ENCODE measurements at regions not wholly inside any gene's neighbourhood (a gene's known extent, or its start where the extent isn't known, plus 50 kb on each side); places are given as distances from the start of the nearest gene placed in this dataset.

DNA sequence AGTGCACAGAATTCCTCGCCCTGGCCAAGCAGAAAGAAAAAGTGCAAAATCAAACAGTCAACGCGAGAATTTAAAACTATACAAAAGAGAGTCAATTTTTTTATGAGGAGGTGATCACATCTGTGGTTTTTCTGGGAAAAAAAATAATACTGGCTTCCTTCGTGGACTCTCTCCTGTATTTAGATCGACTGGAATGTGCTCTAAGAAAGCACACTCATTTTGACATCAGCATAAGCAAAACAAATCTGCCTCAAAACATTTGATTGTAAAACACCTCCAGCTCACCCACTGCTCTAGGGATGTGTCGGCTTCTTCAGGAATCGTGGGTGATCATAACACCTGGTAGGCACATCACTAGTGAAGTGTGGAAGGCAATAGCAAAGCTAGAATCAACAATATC lies 417.4 kb upstream of the FAT1 start:
- no peak overlapping the region for H3K9ac ChIP-seq (ENCODE audit: insufficient read depth, low read length, poor library complexity, severe bottlenecking)
- peaks cover 0 to 14% (median 2%) of the 10 kb centered on the region in 7 donors for H3K9me3 Mint-ChIP-seq
- no peak overlapping the region for H3K27ac Mint-ChIP-seq
- TF ChIP-seq, protein P1, sequence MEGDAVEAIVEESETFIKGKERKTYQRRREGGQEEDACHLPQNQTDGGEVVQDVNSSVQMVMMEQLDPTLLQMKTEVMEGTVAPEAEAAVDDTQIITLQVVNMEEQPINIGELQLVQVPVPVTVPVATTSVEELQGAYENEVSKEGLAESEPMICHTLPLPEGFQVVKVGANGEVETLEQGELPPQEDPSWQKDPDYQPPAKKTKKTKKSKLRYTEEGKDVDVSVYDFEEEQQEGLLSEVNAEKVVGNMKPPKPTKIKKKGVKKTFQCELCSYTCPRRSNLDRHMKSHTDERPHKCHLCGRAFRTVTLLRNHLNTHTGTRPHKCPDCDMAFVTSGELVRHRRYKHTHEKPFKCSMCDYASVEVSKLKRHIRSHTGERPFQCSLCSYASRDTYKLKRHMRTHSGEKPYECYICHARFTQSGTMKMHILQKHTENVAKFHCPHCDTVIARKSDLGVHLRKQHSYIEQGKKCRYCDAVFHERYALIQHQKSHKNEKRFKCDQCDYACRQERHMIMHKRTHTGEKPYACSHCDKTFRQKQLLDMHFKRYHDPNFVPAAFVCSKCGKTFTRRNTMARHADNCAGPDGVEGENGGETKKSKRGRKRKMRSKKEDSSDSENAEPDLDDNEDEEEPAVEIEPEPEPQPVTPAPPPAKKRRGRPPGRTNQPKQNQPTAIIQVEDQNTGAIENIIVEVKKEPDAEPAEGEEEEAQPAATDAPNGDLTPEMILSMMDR (IDR thresholded peaks at IDR 0.05), result no peak
- no peaks in the 10 kb centered on the region for H3K36me3 Mint-ChIP-seq
- H3K4me3 Mint-ChIP-seq, result no peak overlapping the region
- H3K9me3 ChIP-seq (replicated peaks in 1 of 2; ENCODE audit: control insufficient read depth in 1 of 2, insufficient read depth in 1 of 2, low read length in 2 of 2), result peaks cover 5 to 10% of the 10 kb centered on the region in 2 donors
- H3K79me2 ChIP-seq (ENCODE audit: insufficient read depth, low read length), result no peaks in the 10 kb centered on the region
- no CpG with 5 or more reads among the region's 7 CpGs for WGBS (ENCODE audit: insufficient coverage)
- no peaks in the 10 kb centered on the region for H3K27me3 ChIP-seq (ENCODE audit: control insufficient read depth in 2 of 2, insufficient read depth in 2 of 2, low read length in 2 of 2)
- intact Hi-C loops (cut with micrococcal nuclease), result no loop called here
- H3K36me3 ChIP-seq (replicated peaks in 1 of 2; ENCODE audit: control insufficient read depth in 1 of 2, insufficient read depth in 2 of 2, low read length in 2 of 2), result no peaks in the 10 kb centered on the region
- no peaks in the 10 kb centered on the region for H3K4me1 ChIP-seq (ENCODE audit: control insufficient read depth in 1 of 2, insufficient read depth in 2 of 2, low read length in 2 of 2)
- no peak for DNase-seq
- H2AFZ ChIP-seq (ENCODE audit: insufficient read depth, low read depth, low read length, poor library complexity, severe bottlenecking), result no peak overlapping the region
- no peaks in the 10 kb centered on the region for H3K27me3 Mint-ChIP-seq (ENCODE audit: low read depth in 3 of 3)
- H3K27ac ChIP-seq (ENCODE audit: low read depth in 1 of 2, low read length in 2 of 2), result no peak overlapping the region
- H3K4me1 Mint-ChIP-seq, result no peaks in the 10 kb centered on the region
- no peak overlapping the region for H3K4me2 ChIP-seq (replicated peaks; ENCODE audit: extremely low read depth, low read length, poor library complexity, severe bottlenecking)
- no peak overlapping the region for H3K4me3 ChIP-seq (replicated peaks in 1 of 3; ENCODE audit: low read depth in 2 of 3, low read length in 3 of 3)
- H4K20me1 ChIP-seq (ENCODE audit: insufficient read depth, low read length), result no peaks in the 10 kb centered on the region

DNA sequence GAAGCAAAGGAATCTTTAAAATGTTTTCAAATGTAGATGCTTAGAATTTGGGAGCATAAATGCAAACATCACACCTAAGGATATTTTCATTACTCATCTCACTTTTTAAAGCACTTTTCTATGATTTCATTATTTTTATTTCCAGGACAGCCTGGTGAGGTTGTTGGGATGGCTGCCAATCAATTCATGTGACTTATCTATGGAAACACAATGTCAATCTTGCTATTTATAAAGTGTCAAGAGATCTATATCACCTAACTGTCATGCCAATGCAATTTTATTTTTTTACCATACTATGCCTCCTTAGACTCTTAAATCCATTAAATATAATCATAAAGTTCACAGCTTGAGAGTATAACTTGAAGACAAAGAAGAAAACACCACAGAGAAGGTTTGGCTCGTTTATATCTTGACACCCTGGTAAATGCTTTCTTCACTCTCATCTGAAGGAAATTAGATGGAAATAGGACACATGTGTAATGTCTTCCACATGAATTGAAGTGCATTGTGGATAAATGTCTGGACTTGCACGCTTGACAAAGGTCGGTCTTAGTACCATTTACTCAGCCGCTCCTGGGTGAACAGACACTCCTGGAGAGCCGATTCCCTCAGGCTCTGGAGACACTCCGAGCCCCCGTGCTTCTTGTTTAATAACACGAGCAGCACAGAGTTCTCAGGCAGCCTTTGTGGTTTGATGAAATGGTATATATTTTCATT lies 425.7 kb upstream of the FAT1 start:
- no peak for DNase-seq
- no peaks in the 10 kb centered on the region for H4K20me1 ChIP-seq (ENCODE audit: insufficient read depth, low read length)
- H3K36me3 Mint-ChIP-seq, result no peaks in the 10 kb centered on the region
- no peaks in the 10 kb centered on the region for H3K4me1 ChIP-seq (ENCODE audit: control insufficient read depth in 1 of 2, insufficient read depth in 2 of 2, low read length in 2 of 2)
- H3K4me3 ChIP-seq (replicated peaks in 1 of 3; ENCODE audit: low read depth in 2 of 3, low read length in 3 of 3), result no peak overlapping the region
- no peak overlapping the region for H3K4me3 Mint-ChIP-seq
- H2AFZ ChIP-seq (ENCODE audit: insufficient read depth, low read depth, low read length, poor library complexity, severe bottlenecking), result no peak overlapping the region
- H3K9me3 Mint-ChIP-seq, result peaks cover 0 to 8% (median 3%) of the 10 kb centered on the region in 7 donors
- H3K27me3 ChIP-seq (ENCODE audit: control insufficient read depth in 2 of 2, insufficient read depth in 2 of 2, low read length in 2 of 2), result no peaks in the 10 kb centered on the region
- 93% methylated on average over 3 of the region's 8 CpGs for WGBS (ENCODE audit: insufficient coverage)
- H3K4me1 Mint-ChIP-seq, result no peaks in the 10 kb centered on the region
- no peak overlapping the region for H3K27ac Mint-ChIP-seq
- no peak overlapping the region for H3K27ac ChIP-seq (ENCODE audit: low read depth in 1 of 2, low read length in 2 of 2)
- intact Hi-C loops (cut with micrococcal nuclease), result no loop called here
- no peaks in the 10 kb centered on the region for H3K79me2 ChIP-seq (ENCODE audit: insufficient read depth, low read length)
- TF ChIP-seq, protein P1 (IDR thresholded peaks at IDR 0.05), result no peak
- H3K9ac ChIP-seq (ENCODE audit: insufficient read depth, low read length, poor library complexity, severe bottlenecking), result no peak overlapping the region
- H3K36me3 ChIP-seq (replicated peaks in 1 of 2; ENCODE audit: control insufficient read depth in 1 of 2, insufficient read depth in 2 of 2, low read length in 2 of 2), result no peaks in the 10 kb centered on the region
- no peak overlapping the region for H3K4me2 ChIP-seq (replicated peaks; ENCODE audit: extremely low read depth, low read length, poor library complexity, severe bottlenecking)
- H3K27me3 Mint-ChIP-seq (ENCODE audit: low read depth in 3 of 3), result peaks cover 0 to 1% (median 0%) of the 10 kb centered on the region in 3 donors
- H3K9me3 ChIP-seq (replicated peaks in 1 of 2; ENCODE audit: control insufficient read depth in 1 of 2, insufficient read depth in 1 of 2, low read length in 2 of 2), result no peaks in the 10 kb centered on the region
